Amniotic stem cell (primary cell): ENCODE measurements at regions not wholly inside any gene's neighbourhood (a gene's known extent, or its start where the extent isn't known, plus 50 kb on each side); places are given as distances from the start of the nearest gene placed in this dataset.

Source experiments
- DNase-seq: peaks from one replicate; lab custom pipeline; 2025; lab: John Stamatoyannopoulos, UW

DNA sequence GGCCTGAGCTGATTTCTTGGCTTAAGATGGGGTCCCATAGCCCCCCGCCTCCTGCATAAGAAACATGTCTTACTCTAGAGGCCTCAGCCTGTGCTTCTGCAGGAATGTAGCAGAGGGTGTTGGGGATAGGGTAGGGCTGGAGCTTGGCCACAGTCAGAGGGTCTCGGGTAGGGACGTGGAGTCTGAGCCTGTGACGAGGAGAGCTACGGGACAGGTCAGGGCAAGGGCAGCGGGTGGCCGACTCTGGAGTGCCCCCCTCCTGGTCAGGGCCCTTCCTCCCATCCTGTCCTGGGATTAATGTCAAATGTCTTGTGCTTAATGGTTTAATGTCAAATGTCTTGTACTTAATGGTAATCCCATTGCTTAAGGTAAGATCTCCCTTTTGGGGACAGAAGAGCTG lies 130.4 kb downstream of the GLI2 start:
- DNase-seq = no peak

DNA sequence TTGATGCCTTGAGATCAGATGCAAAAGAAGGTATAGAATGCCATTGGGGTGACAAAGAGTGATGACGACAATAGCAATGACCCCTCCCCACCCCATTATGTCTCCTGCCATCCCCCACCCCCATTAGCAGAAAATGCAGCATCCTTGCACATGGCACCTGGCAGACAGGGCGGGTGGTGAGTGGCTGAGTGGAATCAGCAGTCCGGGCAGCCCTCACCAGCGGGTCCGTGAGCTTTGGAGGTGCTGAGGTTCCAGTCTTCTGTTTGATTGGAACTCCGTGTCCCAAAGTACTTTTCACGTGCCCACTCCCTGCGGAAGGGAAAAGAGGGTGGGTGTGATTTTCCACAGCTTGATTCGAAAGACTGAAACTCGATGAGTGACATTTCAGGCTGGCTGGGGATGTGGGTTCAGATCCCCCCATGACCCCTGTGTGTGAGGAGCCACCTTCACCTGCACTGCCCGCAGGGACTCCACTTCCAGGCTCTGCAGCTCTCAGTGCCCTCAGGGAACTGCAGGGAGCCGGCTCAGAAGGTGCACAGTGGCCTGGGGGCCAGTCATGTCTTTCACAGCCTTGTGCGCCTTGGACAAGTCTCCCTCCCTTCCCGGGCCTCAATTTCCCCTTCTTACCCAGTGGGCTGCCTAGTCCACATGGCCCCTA lies 130.9 kb downstream of the GLI2 start:
- DNase-seq = no peak

DNA sequence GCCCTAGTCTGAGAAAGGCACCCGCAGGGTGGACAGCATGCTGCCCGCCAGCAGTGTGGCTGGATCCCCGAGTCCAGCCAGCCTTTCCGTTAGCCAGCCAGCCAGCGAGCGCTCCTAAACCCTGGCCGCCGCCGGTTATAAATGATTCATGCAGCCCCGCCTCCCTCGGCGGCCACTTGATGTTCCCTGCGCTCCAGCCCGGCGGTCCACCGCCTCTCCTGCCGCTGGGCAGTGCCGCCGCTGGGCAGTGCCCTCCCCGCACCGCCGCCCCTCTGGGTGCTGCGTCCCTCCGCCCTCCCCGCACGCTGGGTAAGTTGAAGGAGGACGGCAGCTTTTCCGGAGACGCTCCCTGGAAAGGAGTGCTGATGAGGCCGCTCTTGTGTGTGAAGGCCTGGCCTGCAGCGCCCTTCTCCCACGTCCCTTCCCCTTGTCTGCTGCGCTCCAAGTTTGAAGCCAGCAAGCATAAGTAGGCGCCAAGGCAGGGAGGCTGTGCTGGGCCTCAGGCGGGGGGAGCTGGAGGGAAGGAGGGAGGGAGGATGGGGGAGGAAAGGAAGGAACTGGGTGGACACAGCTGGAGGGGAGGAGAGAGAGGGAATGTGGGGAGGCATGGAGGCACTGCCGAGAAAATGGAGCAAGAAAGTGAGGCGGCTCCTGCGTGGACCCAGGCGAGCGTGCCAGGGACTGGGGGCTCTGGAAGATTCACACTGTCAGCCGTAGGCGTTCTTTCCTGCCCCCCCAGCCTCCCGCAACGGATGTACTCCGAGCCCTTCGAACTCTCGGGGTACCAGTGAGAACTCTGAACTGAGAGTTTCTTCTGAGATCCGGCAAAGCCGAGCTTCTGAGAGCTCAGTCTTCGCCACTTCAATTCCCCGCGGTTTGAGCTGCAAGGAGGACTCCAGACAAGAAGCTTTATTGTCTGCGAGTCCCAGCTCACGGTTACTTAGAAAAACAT lies 131.9 kb downstream of the GLI2 start:
- DNase-seq = peak; percentile 76

DNA sequence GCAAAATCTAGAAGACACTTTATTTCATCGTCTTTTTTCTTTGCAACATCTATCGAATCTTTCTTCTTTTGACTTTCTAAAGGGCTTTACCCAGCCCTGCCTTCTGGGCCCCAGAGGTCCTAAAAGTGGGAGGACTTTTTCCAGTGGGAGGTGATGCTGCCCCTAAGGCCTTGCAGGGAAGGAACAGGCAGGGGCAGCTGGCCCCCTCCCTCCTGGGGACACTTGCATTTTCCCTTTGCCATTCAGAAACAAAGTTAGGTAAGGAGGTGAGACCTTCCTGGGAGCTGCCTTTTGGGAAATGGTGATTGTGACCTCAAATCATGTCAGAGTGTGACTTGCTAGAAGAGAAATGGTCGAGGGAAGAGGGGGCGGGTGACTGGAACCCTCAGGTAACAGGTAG lies 132.7 kb downstream of the GLI2 start:
- DNase-seq = no peak

DNA sequence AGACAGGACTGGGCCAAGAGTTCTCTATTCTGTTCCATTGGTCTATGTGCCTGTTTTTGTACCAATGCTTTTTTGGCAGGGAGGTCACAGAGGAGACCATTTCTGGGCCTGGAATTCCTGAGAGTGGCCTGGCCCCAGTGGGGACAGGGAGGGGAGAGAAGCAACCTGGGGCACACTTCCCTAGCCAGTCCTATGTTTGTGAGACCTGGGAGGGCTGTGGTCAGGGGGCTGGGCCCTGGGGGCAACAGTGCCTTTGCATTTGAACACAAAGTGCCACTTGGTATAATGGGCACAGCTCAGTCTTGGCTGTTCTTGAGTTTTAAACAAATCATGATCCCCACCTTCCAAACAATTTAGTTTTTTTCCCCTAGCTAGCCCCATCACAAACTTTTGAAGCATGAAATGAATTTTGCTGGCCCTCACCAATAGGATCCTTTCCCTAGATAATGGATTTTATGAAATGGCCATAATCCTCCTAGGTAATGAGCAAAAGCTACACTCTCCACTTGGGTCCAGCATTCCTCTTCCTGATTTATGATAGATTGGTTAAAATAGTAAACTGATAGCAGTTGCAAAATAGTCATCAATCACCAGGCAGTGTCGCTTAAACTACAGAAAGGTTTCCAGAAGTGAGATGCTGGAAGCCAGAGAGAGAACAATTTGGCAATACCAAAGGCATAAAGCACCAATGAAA lies 133.5 kb downstream of the GLI2 start:
- DNase-seq = no peak

DNA sequence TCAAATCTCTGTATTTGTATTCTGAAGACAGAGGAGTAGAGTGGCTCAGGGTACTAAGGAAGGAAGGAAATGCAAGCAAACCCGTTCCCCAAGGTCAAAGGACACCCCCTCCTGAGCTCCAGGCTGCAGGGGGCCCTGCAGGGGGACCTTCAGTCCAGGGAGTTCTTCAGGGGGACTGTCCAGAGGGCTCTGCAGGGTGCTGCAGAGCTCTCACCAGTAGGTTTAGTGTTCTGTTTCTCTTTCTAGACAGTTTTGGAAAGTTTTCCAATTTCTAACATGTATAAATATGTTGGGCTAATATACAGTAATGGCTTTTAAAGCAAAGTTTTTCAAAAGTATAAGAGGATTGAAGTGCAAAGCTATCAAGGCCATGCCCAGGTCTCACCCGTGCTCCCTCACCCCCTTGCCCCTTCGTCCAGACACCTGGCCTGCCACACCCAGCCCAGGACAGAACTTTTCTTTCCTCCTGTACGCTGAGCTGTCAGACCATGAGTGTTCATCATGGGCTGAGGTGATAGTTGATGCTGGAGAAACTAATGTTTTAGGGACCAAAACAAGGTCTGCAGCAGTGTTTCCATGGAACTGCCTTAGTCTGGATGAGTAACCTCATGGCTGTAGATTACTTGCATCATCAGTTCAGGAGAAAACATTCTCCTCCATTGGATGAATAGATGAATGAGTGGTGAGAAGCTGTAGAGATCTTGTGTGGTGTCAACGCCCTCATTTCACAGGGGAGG lies 134.2 kb downstream of the GLI2 start:
- DNase-seq = no peak

DNA sequence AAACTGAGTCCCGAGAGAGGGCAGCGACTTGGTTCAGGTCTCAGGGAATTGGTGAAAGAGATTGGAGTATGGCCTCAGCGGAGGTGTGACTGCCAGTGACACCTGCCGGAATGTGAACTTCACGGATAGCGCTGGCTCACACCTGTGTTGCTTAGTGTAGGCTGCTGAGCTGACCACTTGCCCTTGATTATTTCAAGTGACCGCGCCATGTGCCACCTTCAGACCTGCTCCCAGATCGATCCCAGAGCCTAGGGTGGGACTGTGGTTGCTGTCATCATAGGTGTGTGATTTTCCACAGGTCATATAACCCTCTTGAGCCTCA lies 134.8 kb downstream of the GLI2 start:
- no peak for DNase-seq

DNA sequence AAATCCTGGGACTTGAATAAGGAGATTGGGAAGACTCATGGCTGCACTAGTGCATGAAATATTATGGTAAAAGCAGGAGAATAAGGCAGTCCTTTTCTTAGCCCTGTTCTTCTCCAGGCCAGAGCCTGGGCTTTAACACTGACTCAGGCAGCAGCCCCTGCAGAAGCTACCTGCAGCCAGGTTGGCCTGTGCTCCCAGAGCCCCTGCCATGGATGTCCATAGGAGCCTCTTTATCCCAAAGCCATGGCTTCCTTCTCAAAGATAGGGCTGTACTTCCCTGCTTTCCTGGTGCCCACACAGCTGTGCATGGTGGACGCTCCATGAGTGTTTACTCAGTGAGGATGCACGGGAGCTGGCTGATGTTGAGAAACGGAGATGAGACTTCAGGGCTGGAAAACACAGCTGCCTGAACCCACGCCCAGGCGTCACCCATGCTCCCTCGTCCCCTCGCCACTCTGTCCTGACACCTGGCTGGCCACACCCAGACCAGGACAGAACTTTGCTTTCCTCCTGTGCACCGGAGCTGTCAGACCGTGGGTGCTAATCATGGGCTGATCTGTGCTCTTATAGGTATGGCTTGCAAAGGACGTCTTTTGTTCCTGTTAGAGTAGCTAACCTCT lies 135.5 kb downstream of the GLI2 start:
- no peak for DNase-seq

DNA sequence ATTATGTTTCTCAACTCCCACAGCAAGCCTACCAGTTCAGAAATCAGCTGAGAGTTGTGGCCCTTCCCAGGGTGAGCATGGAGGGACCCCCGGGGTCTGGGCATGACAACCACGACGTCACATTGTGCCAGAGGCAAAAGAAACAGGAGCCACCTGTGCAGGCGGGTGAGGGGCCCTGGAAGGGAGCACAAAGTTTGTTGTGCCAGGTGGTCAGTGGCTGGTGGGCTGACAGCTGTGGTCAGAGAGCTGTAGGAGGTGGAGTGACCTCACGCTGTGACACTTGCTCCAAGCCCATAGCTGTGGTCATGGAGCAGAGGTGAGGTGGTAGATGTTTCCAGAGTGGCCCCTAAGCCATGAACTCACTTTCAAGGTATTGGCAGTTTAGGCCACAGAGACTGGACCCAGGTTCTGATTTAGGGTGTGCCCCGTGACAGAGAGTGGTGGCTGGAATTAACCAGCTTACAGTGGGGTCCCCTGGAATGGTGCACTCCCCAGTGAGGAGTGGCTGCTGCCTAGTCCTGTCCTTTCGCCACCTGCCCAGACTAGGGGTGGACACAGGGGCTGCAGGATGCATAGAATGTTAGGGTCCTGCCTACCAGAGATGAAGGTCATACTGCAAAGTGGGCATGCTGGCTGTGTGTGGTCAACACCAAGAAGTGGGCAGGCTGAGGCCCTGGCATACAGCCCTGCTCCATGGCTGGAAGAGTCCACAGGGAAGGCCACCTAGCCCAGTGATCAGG lies 136.4 kb downstream of the GLI2 start:
- DNase-seq = no peak

DNA sequence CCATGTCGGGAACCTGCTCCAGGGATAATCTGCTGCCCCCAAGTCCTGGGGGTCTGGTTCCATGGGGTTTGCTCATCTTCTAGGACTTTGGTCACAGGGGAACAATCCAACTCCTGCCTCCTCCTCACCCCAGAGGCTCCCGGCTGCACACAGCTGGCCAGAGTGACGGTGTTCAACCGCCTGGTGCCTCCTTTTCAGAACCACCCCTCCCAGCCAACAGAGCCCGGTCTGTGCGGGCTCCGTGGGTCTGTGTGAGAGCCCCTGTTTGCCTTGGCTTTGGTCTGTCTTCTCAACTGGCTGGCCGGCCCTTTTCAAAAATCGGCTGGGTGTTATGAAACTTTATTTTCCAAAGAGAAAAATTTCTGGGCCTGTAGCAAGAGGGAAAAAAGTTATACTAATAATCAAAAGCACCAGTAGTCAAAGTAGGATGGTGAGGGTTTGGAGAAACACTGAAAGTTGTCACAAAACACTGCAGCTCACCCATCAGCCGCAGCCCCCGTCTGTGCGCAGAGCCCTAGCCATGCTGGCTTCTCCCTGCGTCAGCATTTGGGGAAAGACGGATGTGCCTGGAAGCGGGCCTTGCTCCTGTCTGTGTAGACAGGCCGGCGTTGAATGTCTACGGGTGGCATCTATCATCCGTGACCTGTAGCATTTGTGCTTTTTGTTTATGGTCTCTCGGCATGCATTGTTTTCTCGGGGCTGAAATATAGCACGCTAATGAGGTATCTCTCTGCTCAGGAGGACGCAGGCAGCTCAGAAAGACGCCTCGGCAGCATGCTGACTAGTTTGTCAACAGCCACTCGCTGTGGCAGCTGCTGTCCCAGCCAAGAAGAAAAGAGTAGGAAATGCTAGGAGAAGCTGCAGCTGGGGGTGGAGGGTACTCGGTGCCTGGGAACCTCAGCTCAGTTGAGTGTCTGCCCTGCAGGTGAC lies 138.6 kb downstream of the GLI2 start:
- DNase-seq = no peak

DNA sequence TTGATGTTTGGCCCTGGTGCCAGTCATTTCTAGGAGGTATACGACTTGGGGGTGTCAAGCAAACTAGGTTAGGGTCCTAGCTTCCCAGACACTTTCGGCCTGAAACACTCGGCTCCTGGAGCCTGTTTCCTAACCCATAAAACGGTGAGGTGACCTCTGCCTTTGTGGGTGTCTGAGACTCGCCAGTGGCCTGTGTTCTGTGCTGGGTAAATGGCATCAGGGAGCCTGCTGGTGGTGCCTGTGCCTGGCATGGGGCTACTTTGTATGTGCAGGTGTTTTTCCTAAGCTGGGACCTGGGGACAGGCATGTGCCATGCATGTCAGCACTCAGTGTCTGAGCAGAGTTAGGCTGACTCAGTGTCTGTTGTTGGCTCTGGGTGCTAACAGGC lies 139.2 kb downstream of the GLI2 start:
- no peak for DNase-seq

DNA sequence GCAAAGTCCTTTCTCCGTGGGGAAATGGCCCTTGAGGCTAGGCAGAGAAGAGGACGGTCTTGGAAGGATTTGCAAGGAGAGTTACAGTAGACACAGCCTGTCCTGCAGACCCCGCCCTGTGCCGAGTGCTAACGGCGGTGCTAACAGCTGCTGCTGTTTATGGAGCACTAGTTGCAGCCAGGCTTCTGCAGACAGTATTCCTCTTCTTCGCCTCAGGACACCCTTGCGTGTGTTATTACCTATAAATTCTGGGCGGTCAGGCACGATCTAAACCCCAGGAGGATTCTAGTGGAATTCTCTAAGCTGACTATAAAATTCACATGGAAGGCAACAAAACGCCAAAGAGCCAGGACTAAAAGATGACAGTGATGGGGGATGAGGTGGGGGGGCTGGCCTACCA lies 139.8 kb downstream of the GLI2 start:
- no peak for DNase-seq

DNA sequence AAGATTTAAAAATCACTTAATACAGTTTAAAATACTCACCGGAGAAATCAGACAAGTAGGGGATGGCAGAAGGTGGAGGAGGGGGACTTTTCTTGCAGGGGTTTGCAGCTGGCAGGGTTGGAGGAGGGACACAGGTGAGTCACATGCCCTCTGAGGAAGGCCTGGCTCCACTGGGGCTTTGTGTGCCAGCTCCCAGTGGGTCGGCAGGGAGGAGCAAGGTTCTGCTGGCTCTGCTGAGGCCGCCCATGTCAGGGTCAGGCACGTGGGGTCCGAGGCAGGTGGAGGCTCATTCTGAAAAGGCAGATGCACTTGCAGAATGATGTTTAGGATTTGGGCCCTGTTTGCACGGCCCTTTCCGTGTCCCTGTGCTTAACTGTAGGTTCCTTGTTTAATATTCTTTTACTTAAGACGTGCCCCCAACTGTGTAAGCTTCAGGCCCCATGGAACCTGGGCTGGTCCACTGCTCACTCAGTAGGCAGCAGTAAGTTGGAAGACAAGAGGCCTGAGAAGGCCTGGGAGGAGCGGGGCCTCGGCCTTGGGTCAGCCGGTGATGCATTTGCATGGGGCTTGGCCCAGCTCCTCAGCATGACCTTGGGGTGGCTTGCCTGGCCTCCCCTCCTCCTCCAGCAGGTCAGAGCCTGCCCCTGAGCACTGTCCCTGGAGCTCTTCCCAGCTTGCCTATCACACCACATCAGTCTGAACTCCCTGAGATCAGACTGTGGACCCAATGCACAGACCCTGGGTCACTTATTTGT lies 141.0 kb downstream of the GLI2 start:
- DNase-seq = no peak

DNA sequence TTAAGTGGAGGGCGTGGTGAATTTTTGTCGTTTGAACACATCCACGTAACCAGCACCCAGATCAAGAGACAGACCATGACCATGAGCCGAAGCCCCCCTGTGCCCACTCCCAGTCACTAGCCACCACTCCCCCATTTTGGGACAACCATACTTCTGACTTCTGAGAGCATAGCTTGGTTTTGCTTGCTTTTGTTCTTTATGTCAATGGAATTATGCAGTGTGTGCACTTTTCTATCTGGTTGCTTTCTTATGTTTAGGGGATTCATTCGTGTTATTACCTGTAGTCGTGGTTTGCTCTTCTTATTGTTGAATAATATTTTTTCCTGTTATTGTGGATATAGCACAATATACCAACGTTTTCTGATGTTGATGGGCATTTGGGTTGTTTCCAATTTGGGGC lies 141.7 kb downstream of the GLI2 start:
- no peak for DNase-seq

DNA sequence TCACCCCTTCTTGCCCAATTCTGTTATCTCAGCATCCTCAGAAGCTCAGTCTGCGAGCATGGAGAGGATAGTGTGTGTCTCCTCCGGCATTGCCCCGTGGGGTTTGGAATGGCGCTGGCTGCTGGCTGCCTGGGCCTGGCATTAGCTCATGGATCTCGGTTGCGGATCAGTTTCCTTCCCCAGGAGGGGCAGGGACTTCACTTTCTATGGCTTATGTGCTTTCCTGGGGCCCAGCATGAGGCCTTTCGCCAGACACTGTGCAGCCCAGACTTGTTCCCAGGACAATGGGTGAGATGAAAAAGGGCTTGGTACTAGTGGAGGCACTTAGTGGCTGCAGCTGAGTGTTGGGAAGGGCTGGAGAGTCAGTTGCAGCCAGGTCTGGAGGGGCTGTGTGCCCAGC lies 143.3 kb downstream of the GLI2 start:
- no peak for DNase-seq

DNA sequence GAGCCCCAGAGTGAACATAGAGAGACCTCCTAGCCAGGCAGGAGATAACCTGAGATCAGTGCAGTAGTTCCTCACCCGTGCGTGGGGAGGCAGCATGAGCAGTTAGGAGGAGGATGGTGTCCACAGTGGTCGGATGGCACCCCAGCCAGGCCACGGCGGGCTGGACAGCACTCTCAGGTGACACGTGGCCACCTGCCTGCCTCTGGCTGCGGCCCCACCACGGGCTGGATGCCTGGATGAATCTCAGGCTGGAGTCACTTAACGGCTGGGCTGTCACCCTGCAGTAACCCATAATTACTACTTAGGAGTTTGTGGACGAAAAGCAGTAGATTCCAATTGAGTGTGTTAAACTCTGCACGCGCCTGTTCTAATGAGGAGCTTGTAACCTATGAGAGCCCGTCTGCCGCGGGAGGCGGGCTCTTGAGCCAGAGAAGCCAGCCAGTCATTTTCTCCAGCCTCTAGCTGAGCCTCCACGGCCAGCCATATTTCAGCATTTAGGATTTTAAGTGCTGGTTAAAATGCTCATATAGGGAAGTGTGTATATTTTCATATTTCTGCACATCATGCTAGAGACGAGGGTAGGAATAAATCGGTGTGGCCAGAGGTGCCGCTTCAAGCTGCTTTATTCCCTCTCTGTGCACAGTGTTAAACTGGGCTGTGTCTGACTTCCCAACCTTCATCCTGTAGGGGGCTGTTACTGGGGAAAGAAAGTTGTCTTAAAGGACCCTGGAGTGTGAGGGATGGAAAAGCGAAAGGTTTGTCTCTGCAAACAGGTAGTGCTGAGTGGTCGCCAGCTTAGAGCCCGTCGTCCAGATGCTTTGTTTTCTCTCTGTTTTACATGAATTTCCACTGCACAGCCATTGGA lies 144.0 kb downstream of the GLI2 start:
- no peak for DNase-seq

DNA sequence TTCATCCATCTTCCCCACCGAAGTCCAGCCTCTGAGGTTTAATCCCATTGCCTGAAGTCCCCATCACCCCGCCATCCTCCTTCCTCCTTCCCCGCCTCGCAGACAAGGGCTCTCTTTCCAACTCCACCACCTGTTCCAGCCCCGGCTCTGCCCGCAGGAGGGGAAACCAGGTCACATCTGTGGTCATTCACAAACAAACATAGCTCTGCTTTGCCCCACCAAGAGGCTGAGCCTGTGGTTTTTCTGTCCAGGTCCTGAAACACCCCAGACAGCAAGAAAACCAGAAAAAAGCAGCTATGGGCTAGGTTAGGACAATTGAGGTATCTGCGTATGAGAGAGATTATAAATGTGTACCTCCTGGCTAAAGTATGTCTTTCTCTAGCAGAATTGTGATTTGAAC lies 144.7 kb downstream of the GLI2 start:
- no peak for DNase-seq
